GM18517 (cell line): ENCODE measurements at regions not wholly inside any gene's neighbourhood (a gene's known extent, or its start where the extent isn't known, plus 50 kb on each side); places are given as distances from the start of the nearest gene placed in this dataset.

Experiments
- ATAC-seq: cut with Tn5 transposase; IDR thresholded peaks from one replicate; pipeline ENCODE4 v1.9.1; 2021; ENCODE audit warnings: mild to moderate bottlenecking, moderate library complexity; ENCODE audit not compliant: unreplicated experiment

GRCh38 chrX:45894864-45895645 is 650.2 kb downstream of the ZNF674 start:
- ATAC-seq, result no peak

- ATAC-seq, result no peak
These were observed 655.8 kb downstream of the ZNF674 start for GRCh38 chrX:45889471-45889870.

- ATAC-seq, result no peak
These were observed 656.7 kb downstream of the ZNF674 start for GRCh38 chrX:45888518-45888917.

GRCh38 chrX:45885931-45886330 is 659.3 kb downstream of the ZNF674 start:
- no peak for ATAC-seq

- ATAC-seq, result no peak
These were observed 665.7 kb downstream of the ZNF674 start for GRCh38 chrX:45879512-45879911.

- no peak for ATAC-seq
These were observed 669.0 kb downstream of the ZNF674 start for GRCh38 chrX:45876206-45876605.

- ATAC-seq, result no peak
These were observed 671.4 kb downstream of the ZNF674 start for GRCh38 chrX:45873781-45874180.

GRCh38 chrX:45872480-45872879 is 671.8 kb upstream of the DIPK2B start:
- ATAC-seq, result no peak

GRCh38 chrX:45868425-45868824 is 667.7 kb upstream of the DIPK2B start:
- no peak for ATAC-seq

- ATAC-seq, result no peak
These were observed 662.1 kb upstream of the DIPK2B start for GRCh38 chrX:45862801-45863200.

GRCh38 chrX:45860450-45860849 is 659.8 kb upstream of the DIPK2B start:
- no peak for ATAC-seq

GRCh38 chrX:45859407-45859806 is 658.7 kb upstream of the DIPK2B start:
- no peak for ATAC-seq

GRCh38 chrX:45852884-45853283 is 652.2 kb upstream of the DIPK2B start:
- no peak for ATAC-seq

GRCh38 chrX:45851434-45851991 is 650.8 kb upstream of the DIPK2B start:
- ATAC-seq, result no peak

GRCh38 chrX:45850775-45851433 is 650.2 kb upstream of the DIPK2B start:
- ATAC-seq, result no peak

GRCh38 chrX:45850197-45850774 is 649.6 kb upstream of the DIPK2B start:
- ATAC-seq, result no peak

- ATAC-seq, result no peak
These were observed 648.7 kb upstream of the DIPK2B start for GRCh38 chrX:45849261-45849862.

- ATAC-seq, result no peak
These were observed 647.3 kb upstream of the DIPK2B start for GRCh38 chrX:45847961-45848360.

- no peak for ATAC-seq
These were observed 645.7 kb upstream of the DIPK2B start for GRCh38 chrX:45846328-45846727.

- no peak for ATAC-seq
These were observed 644.5 kb upstream of the DIPK2B start for GRCh38 chrX:45845142-45845541.

- ATAC-seq, result no peak
These were observed 642.8 kb upstream of the DIPK2B start for GRCh38 chrX:45843518-45843917.
